Lower lobe of right lung (tissue), 2 donors: ENCODE measurements at regions not wholly inside any gene's neighbourhood (a gene's known extent, or its start where the extent isn't known, plus 50 kb on each side); places are given as distances from the start of the nearest gene placed in this dataset.

Experiments used
- ATAC-seq, 2 donors: fragments of 200-7000 bp; cut with Tn5 transposase; one replicate each; pipeline ENCODE4 v1.9.1; 2020 to 2022; ENCODE audit warnings: mild to moderate bottlenecking in 2 of 2, moderate library complexity in 2 of 2
- DNase-seq: peaks from one replicate; pipeline ENCODE4 v3.0.0-alpha.2; 2020
- H3K27ac ChIP-seq: fragments of 200-600 bp; one replicate; pipeline ENCODE4 v1.8.0; 2022
- H3K27me3 ChIP-seq: fragments of 200-600 bp; one replicate; pipeline ENCODE4 v1.8.0; 2022; ENCODE audit warnings: low read depth
- H3K36me3 ChIP-seq: fragments of 200-600 bp; one replicate; pipeline ENCODE4 v1.8.0; 2022; ENCODE audit warnings: mild to moderate bottlenecking
- H3K4me1 ChIP-seq: fragments of 200-600 bp; one replicate; pipeline ENCODE4 v1.8.0; 2022
- H3K4me3 ChIP-seq: fragments of 200-600 bp; one replicate; pipeline ENCODE4 v1.8.0; 2022; ENCODE audit warnings: mild to moderate bottlenecking
- H3K9me3 ChIP-seq: fragments of 200-600 bp; one replicate; pipeline ENCODE4 v1.8.0; 2022
- CTCF ChIP-seq: fragments of 200-600 bp; IDR thresholded peaks from one replicate; pipeline ENCODE4 v1.8.0; 2022; ENCODE audit warnings: antibody characterized with exemption, mild to moderate bottlenecking
- intact Hi-C: fragments of 100-400 bp; cut with DNase I; formaldehyde crosslinking; loops from one replicate; pipeline ENCODE4 v1.11.0; 2022
- donor health status: DM: no; HTN: yes; CAD: no; lungs with severe emphysema.

- H3K36me3 ChIP-seq, result no peaks in the 10 kb centered on the region
- intact Hi-C loops, result no loop called here
These were observed 303.2 kb downstream of the OSTF1 start for GRCh38 chr9:75391497-75391896.

GRCh38 chr9:75395336-75395735, 307.0 kb downstream of the OSTF1 start:
- Histone ChIP-seq H3K27ac (no peak overlapping the region), H3K4me1 (no peaks in the 10 kb centered on the region), H3K4me3 (no peak overlapping the region), H3K27me3 (no peaks in the 10 kb centered on the region), H3K9me3 (no peaks in the 10 kb centered on the region), H3K36me3 (no peaks in the 10 kb centered on the region)
- ATAC-seq (no peak), DNase-seq (no peak)
- TF ChIP-seq CTCF, result no peak
- intact Hi-C loops, result no loop called here

More at GRCh38 chr9:75391497-75391896, 303.2 kb downstream of the OSTF1 start:
- no peaks in the 10 kb centered on the region for H3K9me3 ChIP-seq
- H3K27ac ChIP-seq, result no peak overlapping the region
- no peak for TF ChIP-seq CTCF
- H3K4me1 ChIP-seq, result no peaks in the 10 kb centered on the region
- H3K27me3 ChIP-seq, result no peaks in the 10 kb centered on the region
- DNase-seq, result no peak
- ATAC-seq, result no peak
- H3K4me3 ChIP-seq, result no peak overlapping the region

- no peaks in the 10 kb centered on the region for H3K36me3 ChIP-seq
- ATAC-seq (no peak), DNase-seq (no peak)
- H3K4me1 ChIP-seq, result no peaks in the 10 kb centered on the region
- intact Hi-C loops, result no loop called here
- TF ChIP-seq CTCF, result no peak
- no peaks in the 10 kb centered on the region for H3K9me3 ChIP-seq
- H3K27me3 ChIP-seq, result no peaks in the 10 kb centered on the region
- no peak overlapping the region for H3K27ac ChIP-seq
- H3K4me3 ChIP-seq, result no peak overlapping the region
These were observed 309.5 kb downstream of the OSTF1 start for GRCh38 chr9:75397836-75398235.

- H3K4me3 ChIP-seq, result no peak overlapping the region
- no peaks in the 10 kb centered on the region for H3K27me3 ChIP-seq
- H3K4me1 ChIP-seq, result no peaks in the 10 kb centered on the region
- DNase-seq (no peak), ATAC-seq (no peak)
- no peak overlapping the region for H3K27ac ChIP-seq
- no peaks in the 10 kb centered on the region for H3K9me3 ChIP-seq
- intact Hi-C loops, result no loop called here
- TF ChIP-seq CTCF, result no peak
- no peaks in the 10 kb centered on the region for H3K36me3 ChIP-seq
These were observed 320.1 kb downstream of the OSTF1 start for GRCh38 chr9:75408391-75408790.

GRCh38 chr9:75410405-75410804, 322.1 kb downstream of the OSTF1 start:
- TF ChIP-seq CTCF, result no peak
- no peak for DNase-seq
- no peak for ATAC-seq
- Histone ChIP-seq H3K4me3 (no peak overlapping the region), H3K36me3 (no peaks in the 10 kb centered on the region), H3K27me3 (no peaks in the 10 kb centered on the region), H3K27ac (no peak overlapping the region), H3K9me3 (no peaks in the 10 kb centered on the region), H3K4me1 (no peaks in the 10 kb centered on the region)
- intact Hi-C loops, result no loop called here
